Sigmoid colon (tissue), 6 donors: ENCODE measurements at regions not wholly inside any gene's neighbourhood (a gene's known extent, or its start where the extent isn't known, plus 50 kb on each side); places are given as distances from the start of the nearest gene placed in this dataset.

Source experiments
- DNase-seq: peaks from one replicate; pipeline ENCODE4 v3.0.0-alpha.2; 2019
- H3K27ac ChIP-seq, 4 donors: fragments of 200-600 bp; sonication (generic); one replicate each; pipeline ENCODE4 v1.5.1; 2016 to 2019; ENCODE audit warnings: mild to moderate bottlenecking in 1 of 4
- H3K27me3 ChIP-seq, 3 donors: fragments of 200-600 bp; sonication (generic); one replicate each; pipeline ENCODE4 v1.5.1; 2019; ENCODE audit warnings: mild to moderate bottlenecking in 1 of 3
- H3K36me3 ChIP-seq, 4 donors: fragments of 200-600 bp; sonication (generic); one replicate each; pipeline ENCODE4 v1.5.1; 2016 to 2019
- H3K4me1 ChIP-seq, 4 donors: fragments of 200-600 bp; sonication (generic); one replicate each; pipeline ENCODE4 v1.5.1; 2017 to 2019
- H3K4me3 ChIP-seq, 4 donors: fragments of 200-600 bp; sonication (generic); one replicate each; pipeline ENCODE4 v1.5.1; 2017 to 2019; ENCODE audit warnings: mild to moderate bottlenecking in 2 of 4, moderate library complexity in 1 of 4
- H3K9me3 ChIP-seq, 4 donors: fragments of 200-600 bp in 3 of 4; sonication (generic) in 3 of 4; one replicate each; pipeline versions ENCODE4 v1.5.1 to v1.6.1; 2013 to 2019
- CTCF ChIP-seq, 4 experiments: fragments of 450-650 bp in 3 of 4; fragments of 200-600 bp in 1 of 4; IDR thresholded peaks; one replicate each; pipeline ENCODE4 v1.5.1; 2016 to 2019; ENCODE audit warnings: antibody characterized with exemption in 4 of 4, mild to moderate bottlenecking in 3 of 4, moderate library complexity in 2 of 4
- EP300 ChIP-seq, 4 donors: sonication (generic); formaldehyde crosslinking; IDR thresholded peaks; one replicate each; pipeline ENCODE4 v1.6.1; 2017; ENCODE audit warnings: antibody characterized with exemption in 4 of 4
- POLR2A ChIP-seq, 2 donors: fragments of 450-650 bp; IDR thresholded peaks; one replicate each; pipeline ENCODE4 v1.6.1; 2016; ENCODE audit warnings: antibody characterized with exemption in 2 of 2, mild to moderate bottlenecking in 2 of 2, moderate library complexity in 2 of 2
- POLR2AphosphoS5 ChIP-seq, 4 donors: sonication (generic); formaldehyde crosslinking; IDR thresholded peaks; one replicate each; pipeline ENCODE4 v1.6.1; 2017; ENCODE audit warnings: antibody characterized with exemption in 4 of 4
- WGBS, 2 donors: extraction: QIAGEN DNeasy Blood & Tissue Kit; methylation state at CpG; one replicate each; pipeline ENCODE4 v1.1.7; 2013; 5-methylcytosine and 5-hydroxymethylcytosine counted together
- intact Hi-C: fragments of 100-400 bp; cut with DNase I; formaldehyde crosslinking; loops from one replicate; pipeline ENCODE4 v1.15.1; 2023
- donor health status: healthy with polysubstance abuse.
- donor health status: healthy.

- Histone ChIP-seq H3K36me3 (no peaks in the 10 kb centered on the region), H3K4me1 (no peaks in the 10 kb centered on the region), H3K27me3 (no peaks in the 10 kb centered on the region), H3K27ac (no peak overlapping the region), H3K4me3 (no peak overlapping the region), H3K9me3 (no peaks in the 10 kb centered on the region)
- 16 to 71% methylated on average over 5 of the region's 5 CpGs for WGBS, 2 donors
- DNase-seq = no peak
- no peak for TF ChIP-seq EP300 (IDR thresholded peaks at IDR 0.05)
- TF ChIP-seq POLR2A (IDR thresholded peaks at IDR 0.05) = no peak
- TF ChIP-seq CTCF (IDR thresholded peaks at IDR 0.05) = no peak
- TF ChIP-seq POLR2AphosphoS5 (IDR thresholded peaks at IDR 0.05) = no peak
- intact Hi-C loops = no loop called here
Observed at GRCh38 chr2:172207911-172208310, 105.2 kb upstream of the DLX2 start.

GRCh38 chr2:172208791-172209325 lies 106.2 kb upstream of the DLX2 start:
- Histone ChIP-seq H3K4me3 (no peak overlapping the region), H3K36me3 (no peaks in the 10 kb centered on the region), H3K27me3 (no peaks in the 10 kb centered on the region), H3K9me3 (no peaks in the 10 kb centered on the region), H3K27ac (no peak overlapping the region), H3K4me1 (no peaks in the 10 kb centered on the region)
- no peak for TF ChIP-seq CTCF (IDR thresholded peaks at IDR 0.05)
- no peak for TF ChIP-seq POLR2A (IDR thresholded peaks at IDR 0.05)
- TF ChIP-seq POLR2AphosphoS5 (IDR thresholded peaks at IDR 0.05) = no peak
- no peak for TF ChIP-seq EP300 (IDR thresholded peaks at IDR 0.05)
- WGBS, 2 donors = 49 to 63% methylated on average over 6 of the region's 6 CpGs
- intact Hi-C loops = no loop called here
- DNase-seq = no peak

DNA sequence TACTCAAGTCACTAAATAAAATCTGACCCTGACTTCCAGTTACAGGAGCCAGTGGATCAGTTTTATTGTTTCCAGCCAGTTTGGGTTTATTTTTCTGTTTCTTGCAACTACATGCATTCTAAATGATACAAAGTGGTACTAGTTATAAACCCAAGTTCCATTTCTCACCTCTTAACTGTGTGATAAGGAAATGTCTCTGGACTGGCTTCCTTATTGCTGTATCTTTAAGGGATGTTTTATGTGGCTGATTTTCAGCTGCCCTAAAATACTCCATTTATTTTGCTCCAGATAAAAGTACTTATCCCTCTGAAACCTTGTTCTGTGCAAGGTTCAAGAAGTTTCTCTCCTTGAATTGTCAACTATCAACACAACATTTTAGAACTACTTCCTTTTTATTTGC lies 107.9 kb upstream of the DLX2 start:
- intact Hi-C loops = no loop called here
- no peaks in the 10 kb centered on the region for H3K9me3 ChIP-seq
- H3K4me1 ChIP-seq = no peaks in the 10 kb centered on the region
- no peak for DNase-seq
- H3K36me3 ChIP-seq = no peaks in the 10 kb centered on the region
- no peak overlapping the region for H3K4me3 ChIP-seq
- no peaks in the 10 kb centered on the region for H3K27me3 ChIP-seq
- H3K27ac ChIP-seq = no peak overlapping the region
- TF ChIP-seq POLR2A (IDR thresholded peaks at IDR 0.05) (no peak), CTCF (IDR thresholded peaks at IDR 0.05) (no peak), POLR2AphosphoS5 (IDR thresholded peaks at IDR 0.05) (no peak), EP300 (IDR thresholded peaks at IDR 0.05) (no peak)

DNA sequence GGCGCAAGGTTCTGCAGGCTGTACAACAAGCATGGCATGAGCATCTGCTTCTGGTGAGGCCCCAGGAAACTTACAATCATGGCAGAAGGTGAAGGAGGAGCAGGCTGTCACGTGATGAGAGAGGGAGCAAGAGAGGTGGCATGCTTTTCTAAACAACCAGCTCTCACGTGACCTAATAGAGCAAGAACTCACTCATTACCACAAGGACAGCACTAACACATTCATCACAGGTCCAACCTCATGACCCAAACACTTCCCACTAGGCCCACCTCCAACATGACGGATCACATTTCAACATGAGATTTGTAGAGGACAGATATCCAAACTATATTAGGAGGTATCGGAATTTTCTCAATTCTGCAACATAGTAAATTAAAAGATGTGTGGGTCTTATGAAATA lies 108.8 kb upstream of the DLX2 start:
- 54 to 55% methylated on average over 5 of the region's 5 CpGs for WGBS, 2 donors
- Histone ChIP-seq H3K27ac (no peak overlapping the region), H3K4me3 (no peak overlapping the region), H3K9me3 (no peaks in the 10 kb centered on the region), H3K4me1 (no peaks in the 10 kb centered on the region), H3K27me3 (no peaks in the 10 kb centered on the region), H3K36me3 (no peaks in the 10 kb centered on the region)
- TF ChIP-seq CTCF (IDR thresholded peaks at IDR 0.05) (no peak), POLR2A (IDR thresholded peaks at IDR 0.05) (no peak), EP300 (IDR thresholded peaks at IDR 0.05) (no peak), POLR2AphosphoS5 (IDR thresholded peaks at IDR 0.05) (no peak)
- DNase-seq = no peak
- intact Hi-C loops = no loop called here

GRCh38 chr2:172213116-172213860 lies 110.6 kb upstream of the DLX2 start:
- Histone ChIP-seq H3K27ac (no peak overlapping the region), H3K27me3 (no peaks in the 10 kb centered on the region), H3K4me3 (no peak overlapping the region), H3K9me3 (no peaks in the 10 kb centered on the region), H3K4me1 (no peaks in the 10 kb centered on the region), H3K36me3 (no peaks in the 10 kb centered on the region)
- intact Hi-C loops = no loop called here
- DNase-seq = no peak
- WGBS, 2 donors = 76 to 84% methylated on average over 12 of the region's 12 CpGs
- TF ChIP-seq EP300 (IDR thresholded peaks at IDR 0.05) (no peak), POLR2A (IDR thresholded peaks at IDR 0.05) (no peak), POLR2AphosphoS5 (IDR thresholded peaks at IDR 0.05) (no peak), CTCF (IDR thresholded peaks at IDR 0.05) (no peak)
